Right forelimb (tissue), 1 donor: ENCODE measurements at regions not wholly inside any gene's neighbourhood (a gene's known extent, or its start where the extent isn't known, plus 50 kb on each side); places are given as distances from the start of the nearest gene placed in this dataset.
A peak's percentile ranks its signal among the peaks of the same experiment; 100 is the strongest.
"Not testable (repeated sequence)": the region's sequence is repeated elsewhere in the genome, so short reads cannot be mapped to it uniquely, and the experiment has no call there.

ENCODE experiments used
- DNase-seq: peaks from one replicate; pipeline ENCODE4 v3.0.0-alpha.2; 2018

- DNase-seq, result not testable (repeated sequence)
Observed at GRCh38 chr5:71822065-71822464, 103.0 kb downstream of the CARTPT start.

GRCh38 chr5:71825992-71826391 lies 106.9 kb downstream of the CARTPT start:
- DNase-seq, result no peak

DNA sequence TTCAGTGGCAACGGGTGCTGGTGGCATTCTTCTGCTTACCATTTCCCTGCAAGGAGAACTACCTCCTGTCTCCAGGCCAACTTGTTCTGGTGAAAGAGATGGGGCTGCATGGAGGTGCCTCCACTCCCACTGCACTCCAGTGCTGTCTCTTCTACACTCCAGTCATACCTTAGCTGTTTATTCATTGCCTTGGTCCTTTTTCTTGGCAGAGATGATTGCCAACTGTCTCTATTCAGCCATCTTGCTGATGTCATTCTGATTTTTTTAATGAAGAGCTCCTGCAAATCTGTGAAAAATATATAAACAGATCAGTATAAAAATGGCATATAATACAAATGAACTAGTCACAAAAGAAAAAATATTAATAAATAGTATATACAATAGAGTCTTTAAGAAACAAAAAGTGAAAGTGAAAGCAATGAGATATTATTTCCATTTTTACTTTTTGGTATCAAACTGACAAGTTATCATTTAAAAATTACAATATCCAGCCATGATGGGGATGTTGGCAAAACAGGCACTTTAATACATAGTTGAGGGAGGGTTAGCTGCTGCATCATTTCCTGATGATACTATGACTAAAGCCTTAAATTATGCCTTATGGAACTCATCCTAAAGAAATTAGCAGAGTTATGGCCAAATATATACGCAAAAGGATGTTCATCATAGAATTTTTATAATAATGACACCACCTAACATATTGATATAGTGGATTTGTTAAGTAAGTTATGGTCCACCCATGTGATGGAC lies 109.4 kb downstream of the CARTPT start:
- DNase-seq, result no peak

- no peak for DNase-seq
Observed at GRCh38 chr5:71829206-71829605, 110.1 kb downstream of the CARTPT start.

GRCh38 chr5:71830681-71831539 lies 111.8 kb downstream of the CARTPT start:
- peak; percentile 82 for DNase-seq

DNA sequence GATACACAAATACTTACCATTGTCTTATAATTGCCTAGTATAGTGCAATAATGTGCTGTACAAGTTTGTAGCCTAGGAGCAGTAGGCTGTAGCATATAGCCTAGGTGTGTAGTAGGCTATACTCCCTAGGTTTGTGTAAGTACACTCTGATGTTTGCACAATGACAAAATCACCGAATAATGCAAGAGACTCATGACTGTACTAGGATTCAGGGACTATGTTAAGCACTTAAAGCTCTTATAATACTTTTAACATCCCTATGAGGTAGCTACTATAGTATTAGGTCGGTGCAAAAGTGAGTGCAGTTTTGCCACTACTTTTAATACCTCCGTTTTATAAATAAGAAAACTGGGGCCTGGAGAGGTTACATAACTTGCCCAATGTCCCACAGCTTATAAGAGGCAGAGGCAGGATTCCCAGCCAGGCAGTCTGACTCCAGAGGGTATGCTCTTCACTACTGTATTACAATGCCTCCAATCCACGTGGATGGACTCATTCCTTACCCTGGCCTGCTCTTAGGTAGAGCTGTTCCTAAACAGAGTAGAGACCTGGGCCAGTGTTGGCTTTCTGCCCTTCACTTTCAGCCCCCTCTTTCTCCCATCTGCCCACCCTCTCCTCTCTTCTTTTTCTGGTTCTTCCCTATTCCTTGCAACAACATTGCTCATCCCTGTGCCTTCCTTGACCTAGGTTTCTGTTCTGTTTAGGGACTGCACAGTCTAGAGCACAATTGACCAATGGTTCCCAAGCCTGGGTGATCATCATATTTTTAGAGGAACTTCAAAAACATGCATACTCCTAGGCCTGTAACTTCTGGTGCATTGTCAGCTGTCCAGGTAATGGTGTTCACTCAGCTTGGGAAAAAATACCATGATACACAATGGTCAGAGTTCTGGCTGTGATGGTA lies 114.0 kb downstream of the CARTPT start:
- no peak for DNase-seq

DNA sequence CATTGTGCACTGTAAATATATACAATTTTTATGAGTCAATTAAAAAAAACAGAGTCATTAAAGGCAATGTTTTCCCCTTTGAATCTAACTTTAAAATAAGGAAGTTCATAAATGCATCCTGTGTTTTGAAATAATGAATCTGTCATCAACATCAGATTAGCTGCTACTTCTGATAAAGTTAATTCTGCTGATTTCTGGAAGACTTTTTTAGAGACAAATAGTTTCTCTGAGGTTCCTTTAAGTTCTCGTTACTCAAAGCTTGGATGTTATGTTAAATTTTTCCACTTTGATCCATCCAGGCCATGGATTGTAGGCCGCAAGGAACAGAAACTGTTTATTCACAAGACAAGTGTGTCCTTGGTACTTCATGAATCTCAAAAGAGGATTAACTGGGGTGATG lies 115.5 kb downstream of the CARTPT start:
- no peak for DNase-seq

GRCh38 chr5:71836084-71836483 lies 117.0 kb downstream of the CARTPT start:
- DNase-seq, result no peak

DNA sequence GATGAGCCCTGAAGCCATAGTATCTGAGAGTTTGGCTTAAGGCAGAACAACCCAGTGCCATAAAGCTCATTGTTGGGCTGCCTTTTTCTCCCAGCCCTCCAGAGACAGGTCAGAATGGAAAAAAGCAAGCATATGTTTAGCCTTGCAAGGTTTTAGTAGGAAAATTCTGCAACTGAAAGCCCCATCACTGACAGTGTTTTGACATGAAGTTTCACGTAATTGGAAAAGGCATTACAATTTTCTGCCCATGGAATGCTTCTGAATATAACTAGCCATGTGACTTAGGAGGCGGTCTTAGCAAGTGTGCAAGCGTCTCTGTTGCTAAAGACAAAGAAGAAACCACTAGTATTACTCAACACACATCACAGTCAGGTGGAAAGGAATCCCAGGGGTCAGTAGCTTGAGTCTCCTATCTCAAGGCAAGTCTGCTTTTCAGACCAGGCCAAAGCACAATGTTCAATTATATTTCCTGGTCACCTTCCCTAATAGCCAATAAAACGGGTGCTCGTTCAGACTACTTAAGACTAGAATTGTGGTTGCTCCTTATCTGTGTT lies 117.6 kb downstream of the CARTPT start:
- DNase-seq, result no peak

GRCh38 chr5:71838286-71838685 lies 119.2 kb downstream of the CARTPT start:
- DNase-seq, result no peak

DNA sequence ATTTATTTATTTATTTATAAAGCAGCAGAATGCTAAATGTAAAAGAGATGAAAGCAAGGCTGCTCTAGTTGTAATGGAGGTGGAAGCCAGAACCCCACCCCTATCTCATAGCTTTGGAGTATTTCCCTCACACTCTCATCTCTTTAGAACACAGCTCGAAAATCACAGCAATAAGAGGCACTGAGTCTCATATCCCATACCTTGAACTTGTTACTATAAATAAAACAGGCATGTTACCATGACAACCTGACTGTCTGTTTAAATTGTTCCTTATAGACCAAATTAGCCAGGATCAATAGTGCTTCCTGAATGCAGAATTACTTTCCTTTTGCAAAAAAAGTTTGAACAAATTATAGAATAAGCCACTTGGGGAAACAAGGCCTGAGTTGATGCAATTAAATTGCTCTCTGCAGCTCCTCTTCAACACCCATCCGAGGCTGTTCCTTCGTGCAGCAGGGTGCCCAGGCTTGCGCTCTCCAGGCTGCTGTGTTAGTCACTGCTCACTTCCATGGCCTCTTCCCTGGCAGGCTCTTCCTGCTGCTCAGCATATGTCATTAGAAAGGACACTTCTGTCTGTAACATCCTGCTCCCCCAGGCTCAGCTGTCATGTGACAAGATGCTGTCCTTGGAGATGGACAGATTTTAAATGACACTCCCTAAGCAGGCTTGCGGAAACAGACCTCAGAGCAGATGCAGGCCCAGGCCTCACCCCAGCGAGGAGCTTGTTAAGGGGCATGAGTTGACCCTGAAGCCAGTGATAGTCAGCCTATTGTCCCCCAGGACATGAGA lies 120.2 kb downstream of the CARTPT start:
- no peak for DNase-seq

DNA sequence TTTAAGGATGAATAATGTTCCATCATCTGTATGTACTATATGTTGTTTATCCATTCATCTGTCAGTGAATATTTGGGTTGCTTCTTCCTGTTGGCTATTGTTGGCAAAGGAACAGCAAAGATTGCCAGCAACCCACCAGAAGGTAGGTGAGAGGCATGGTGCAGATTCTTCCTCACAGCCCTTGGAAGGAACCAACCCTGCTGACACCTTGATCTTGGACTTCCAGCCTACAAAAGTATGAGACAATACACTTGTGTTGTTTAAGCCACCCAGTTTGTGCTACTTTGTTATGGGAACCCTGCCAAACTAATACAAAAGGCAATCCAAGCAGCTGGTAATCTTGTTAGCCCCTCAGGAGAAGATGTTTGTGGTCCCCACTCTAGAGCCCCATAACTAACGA lies 122.0 kb downstream of the CARTPT start:
- DNase-seq, result no peak

DNA sequence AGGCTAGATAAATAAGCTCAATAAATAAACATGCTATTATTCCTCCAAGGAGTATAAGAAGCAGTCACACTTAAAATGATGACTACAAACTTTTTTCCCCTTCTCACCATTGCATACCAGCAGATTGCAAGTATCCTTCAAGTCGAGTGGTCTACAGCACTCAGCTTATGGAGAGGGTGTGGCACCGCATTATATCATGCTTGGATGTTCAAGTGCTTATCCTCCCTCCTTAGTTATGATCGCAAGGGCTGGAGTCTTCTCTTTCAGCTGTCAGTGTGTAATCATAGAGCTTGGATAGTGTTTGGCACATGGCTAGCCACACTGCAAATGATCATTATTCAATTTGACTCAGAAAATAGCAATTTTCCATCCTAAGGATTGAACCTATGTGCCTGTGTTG lies 124.0 kb downstream of the CARTPT start:
- DNase-seq, result no peak

DNA sequence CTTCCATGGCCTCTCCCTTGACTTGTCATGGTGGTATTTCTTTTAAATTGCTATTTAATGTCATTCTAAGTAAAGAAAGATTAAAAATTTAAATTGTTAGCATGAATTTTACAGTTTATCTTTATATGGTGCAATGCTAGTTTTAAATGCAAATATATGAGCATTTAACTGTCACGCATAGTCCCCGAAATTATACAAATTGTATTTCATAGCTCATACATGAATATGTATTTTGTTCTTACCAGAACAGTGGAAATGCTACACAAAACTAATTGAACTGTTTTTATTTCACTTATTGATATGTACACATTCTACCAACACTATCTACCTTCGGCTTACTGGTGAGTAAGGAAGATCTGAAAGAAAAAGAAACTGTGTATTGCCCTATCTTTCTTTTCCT lies 125.8 kb downstream of the CARTPT start:
- no peak for DNase-seq

GRCh38 chr5:71859515-71859914 lies 140.4 kb downstream of the CARTPT start:
- DNase-seq, result no peak

DNA sequence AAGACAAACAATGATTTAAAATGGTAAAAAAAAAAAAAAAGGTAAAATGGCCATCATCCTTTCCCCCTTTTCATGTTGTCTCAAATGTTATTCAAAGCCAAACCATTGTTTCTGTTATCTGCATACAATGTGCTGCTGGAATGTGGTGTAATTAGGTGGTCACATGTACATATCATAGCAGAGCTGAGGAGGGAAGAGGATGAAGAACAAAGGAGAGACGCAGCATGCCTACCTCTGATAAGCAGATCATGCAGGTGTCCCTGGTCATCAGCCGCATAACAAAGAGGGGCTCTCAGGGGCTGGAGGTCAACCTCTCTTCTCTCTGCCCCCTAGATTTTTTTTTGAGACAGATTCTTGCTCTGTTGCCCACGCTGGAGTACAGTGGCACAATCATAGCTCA lies 141.0 kb downstream of the CARTPT start:
- DNase-seq, result no peak

- DNase-seq, result no peak
Observed at GRCh38 chr5:71861682-71862081, 142.6 kb downstream of the CARTPT start.

- no peak for DNase-seq
Observed at GRCh38 chr5:71862087-71862486, 143.0 kb downstream of the CARTPT start.

- DNase-seq, result no peak
Observed at GRCh38 chr5:71862507-71863060, 143.5 kb downstream of the CARTPT start.

DNA sequence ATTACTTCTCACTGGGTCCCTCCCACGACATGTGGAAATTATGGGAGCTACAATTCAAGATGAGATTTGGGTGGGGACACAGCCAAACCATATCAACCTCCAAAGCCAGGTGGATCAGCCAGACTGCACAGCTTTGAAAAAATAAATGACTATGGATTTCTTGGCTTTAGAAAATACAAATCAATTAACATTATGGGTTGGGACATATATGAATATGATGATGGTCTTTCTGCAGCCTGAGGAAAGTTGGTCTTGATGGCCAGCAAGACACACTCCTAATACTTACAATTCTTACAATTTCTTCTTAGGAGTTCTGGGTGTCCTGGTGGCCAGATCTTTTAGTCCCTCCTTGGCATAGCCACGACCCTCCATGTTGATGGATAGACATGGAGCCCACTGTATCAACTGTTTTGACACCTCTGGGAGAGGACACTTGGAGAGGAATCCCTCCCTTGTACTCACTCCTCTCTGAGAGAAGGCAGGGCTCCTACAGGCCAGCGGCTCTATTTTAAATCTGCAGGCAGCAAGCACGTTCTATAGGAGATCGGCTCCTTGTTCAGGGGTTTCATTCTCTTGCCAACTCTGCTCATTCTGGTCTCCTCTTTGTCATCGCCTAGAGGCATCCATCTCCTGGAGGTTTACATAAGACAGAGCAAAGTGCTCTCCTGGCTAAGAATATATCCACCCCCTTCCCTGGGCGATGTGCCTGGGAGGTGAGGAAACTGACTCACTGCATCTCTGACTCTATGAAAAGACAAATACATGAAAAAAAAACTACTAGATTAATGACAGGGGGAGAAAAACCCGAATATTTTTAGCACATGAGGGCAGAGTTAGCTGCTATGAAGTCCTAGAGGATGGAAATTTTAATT lies 145.9 kb downstream of the CARTPT start:
- DNase-seq, result no peak
